ENCODE measurements at regions not wholly inside any gene's neighbourhood (a gene's known extent, or its start where the extent isn't known, plus 50 kb on each side); places are given as distances from the start of the nearest gene placed in this dataset.

DNA sequence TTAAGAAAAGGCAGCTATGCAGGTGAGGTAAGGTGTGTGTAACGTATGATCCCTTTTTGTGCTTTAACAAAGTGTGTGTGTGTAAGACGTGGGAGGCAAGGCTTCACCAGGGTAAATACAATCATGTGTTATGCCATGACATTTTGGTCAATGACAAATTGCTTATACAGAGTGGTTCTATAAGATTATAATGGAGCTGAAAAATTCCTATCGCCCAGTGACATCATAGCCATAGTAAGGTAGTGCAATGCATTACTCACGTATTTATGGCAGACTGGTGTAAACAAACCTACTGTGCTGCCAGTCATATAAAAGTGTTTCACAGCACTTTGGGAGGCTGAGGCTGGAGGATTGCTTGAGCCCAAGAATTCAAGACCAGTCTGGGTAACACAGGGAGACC is 60.2 kb upstream of the LCTL start:
- no peaks in the 10 kb centered on the region for H3K36me3 ChIP-seq (ENCODE audit: control insufficient read depth in 1 of 2, insufficient read depth in 2 of 2, low read length in 2 of 2)
- no peaks in the 10 kb centered on the region for H3K27me3 ChIP-seq (ENCODE audit: insufficient read depth, low read length)
- H3K79me2 ChIP-seq (ENCODE audit: insufficient read depth, low read length) = no peaks in the 10 kb centered on the region
- no peak overlapping the region for H3K4me2 ChIP-seq (ENCODE audit: low read length)
- intact Hi-C loops (cut with micrococcal nuclease) = no loop called here
- CTCF ChIA-PET = no interaction called here
- POLR2A ChIA-PET = no interaction called here
- H3K27ac ChIP-seq (ENCODE audit: low read depth, low read length) = no peak overlapping the region
- H4K20me1 ChIP-seq (ENCODE audit: insufficient read depth) = no peaks in the 10 kb centered on the region
- H3K9me3 ChIP-seq (ENCODE audit: control insufficient read depth in 1 of 2, insufficient read depth in 1 of 2, low read depth in 1 of 2, low read length in 2 of 2) = no peaks in the 10 kb centered on the region
- H2AFZ ChIP-seq (ENCODE audit: low read depth, low read length, poor library complexity, severe bottlenecking) = no peak overlapping the region
- no peak overlapping the region for H3K4me3 ChIP-seq (replicated peaks in 1 of 2; ENCODE audit: low read depth in 1 of 2, low read length in 2 of 2)
- H3K4me1 ChIP-seq (ENCODE audit: control insufficient read depth in 1 of 2, insufficient read depth in 2 of 2, low read length in 2 of 2) = no peaks in the 10 kb centered on the region
- DNase-seq (ENCODE audit: low read depth, low spot score) (no peak), ATAC-seq (no peak)
- no peak overlapping the region for H3K9ac ChIP-seq (ENCODE audit: low read length)
- RAD21 ChIA-PET (ENCODE audit: low non-redundant PET in 1 of 2, low total read pairs in 2 of 2, uncharacterized antibody in 2 of 2, unreplicated experiment in 2 of 2) = no interaction called here
- BruUV-seq (replicated peaks) = no TSS peak
- TF ChIP-seq FOSL1 (IDR thresholded peaks at IDR 0.05; ENCODE audit: low read depth) = no peak
- no peak for TF ChIP-seq ZFX (IDR thresholded peaks at IDR 0.05)
- TF ChIP-seq POLR2A (IDR thresholded peaks at IDR 0.05; ENCODE audit: borderline replicate concordance, extremely low read depth, insufficient read depth, insufficient read length) = no peak
- TF ChIP-seq EZH2phosphoT487 (IDR thresholded peaks at IDR 0.05; ENCODE audit: borderline replicate concordance) = no peak
- no peak for TF ChIP-seq SP1 (IDR thresholded peaks at IDR 0.05; ENCODE audit: low read depth)
- no peak for TF ChIP-seq SIN3A (IDR thresholded peaks at IDR 0.05; ENCODE audit: low read depth)
- TF ChIP-seq, protein P1, sequence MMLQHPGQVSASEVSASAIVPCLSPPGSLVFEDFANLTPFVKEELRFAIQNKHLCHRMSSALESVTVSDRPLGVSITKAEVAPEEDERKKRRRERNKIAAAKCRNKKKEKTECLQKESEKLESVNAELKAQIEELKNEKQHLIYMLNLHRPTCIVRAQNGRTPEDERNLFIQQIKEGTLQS (IDR thresholded peaks at IDR 0.05) = no peak
- no peak for TF ChIP-seq EZH2 (IDR thresholded peaks at IDR 0.05)
- H3K9me2 ChIP-seq (ENCODE audit: insufficient read depth) = no peaks in the 10 kb centered on the region

DNA sequence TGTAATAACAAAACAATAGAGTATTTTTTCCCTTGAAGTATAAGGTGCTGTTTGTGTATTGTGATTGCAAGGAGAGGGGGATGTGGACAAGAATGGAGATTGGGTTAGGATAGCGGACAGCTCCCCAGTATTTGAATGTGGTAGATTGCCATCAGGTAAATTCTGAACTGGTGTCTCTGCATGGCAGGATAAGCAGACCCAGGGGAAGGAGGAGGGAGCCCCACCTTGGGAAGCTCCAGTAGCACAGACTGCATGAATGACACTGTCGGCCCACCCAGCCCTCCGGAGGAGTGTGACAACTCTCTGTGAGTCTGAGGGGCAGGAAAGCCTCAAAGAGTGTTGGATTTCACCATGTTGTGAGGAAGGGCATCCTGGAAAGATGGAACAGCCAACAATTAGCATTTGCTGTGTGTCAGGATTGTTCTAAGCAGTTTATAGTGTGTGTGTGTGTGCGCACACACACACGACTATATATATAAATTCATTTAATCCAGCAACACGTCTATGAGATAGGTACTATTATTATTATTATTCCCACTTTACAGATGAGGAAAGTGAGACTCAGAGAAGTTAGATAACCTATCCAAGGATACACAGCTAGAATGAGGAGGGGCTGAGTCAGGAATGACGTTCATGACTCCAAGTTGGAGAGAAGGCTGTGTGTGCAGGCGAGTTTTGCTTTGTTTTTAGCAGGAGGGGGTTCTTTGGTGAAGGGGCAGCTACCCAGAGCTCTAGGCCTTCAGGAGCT is 63.4 kb upstream of the LCTL start:
- Histone ChIP-seq H3K4me2 (ENCODE audit: low read length) (no peak overlapping the region), H3K9me3 (ENCODE audit: control insufficient read depth in 1 of 2, insufficient read depth in 1 of 2, low read depth in 1 of 2, low read length in 2 of 2) (no peaks in the 10 kb centered on the region), H3K79me2 (ENCODE audit: insufficient read depth, low read length) (no peaks in the 10 kb centered on the region), H2AFZ (ENCODE audit: low read depth, low read length, poor library complexity, severe bottlenecking) (no peak overlapping the region), H3K9me2 (ENCODE audit: insufficient read depth) (no peaks in the 10 kb centered on the region), H3K36me3 (ENCODE audit: control insufficient read depth in 1 of 2, insufficient read depth in 2 of 2, low read length in 2 of 2) (no peaks in the 10 kb centered on the region), H3K27me3 (ENCODE audit: insufficient read depth, low read length) (no peaks in the 10 kb centered on the region), H4K20me1 (ENCODE audit: insufficient read depth) (no peaks in the 10 kb centered on the region), H3K9ac (ENCODE audit: low read length) (no peak overlapping the region), H3K4me3 (replicated peaks in 1 of 2; ENCODE audit: low read depth in 1 of 2, low read length in 2 of 2) (no peak overlapping the region), H3K4me1 (ENCODE audit: control insufficient read depth in 1 of 2, insufficient read depth in 2 of 2, low read length in 2 of 2) (no peaks in the 10 kb centered on the region), H3K27ac (ENCODE audit: low read depth, low read length) (no peak overlapping the region)
- intact Hi-C loops (cut with micrococcal nuclease) = no loop called here
- CTCF ChIA-PET = interaction anchor here (1.8 kb wide), 1 partner anchor 10 kb away, joined by 6 read pairs; no protein-coding TSS in a partner anchor
- DNase-seq (ENCODE audit: low read depth, low spot score) (no peak), ATAC-seq (no peak)
- no TSS peak for BruUV-seq (replicated peaks)
- RAD21 ChIA-PET (ENCODE audit: low non-redundant PET in 1 of 2, low total read pairs in 2 of 2, uncharacterized antibody in 2 of 2, unreplicated experiment in 2 of 2) = no interaction called here
- POLR2A ChIA-PET = no interaction called here
- TF ChIP-seq POLR2AphosphoS5 (IDR thresholded peaks at IDR 0.05; ENCODE audit: low read depth, low read length) (no peak), SRF (IDR thresholded peaks at IDR 0.05; ENCODE audit: low read depth) (no peak), ZNF274 (IDR thresholded peaks at IDR 0.05; ENCODE audit: low read depth, low read length) (no peak), YY1 (IDR thresholded peaks at IDR 0.05; ENCODE audit: extremely low read depth, insufficient replicate concordance, low read depth, low read length) (no peak), FOSL1 (IDR thresholded peaks at IDR 0.05; ENCODE audit: low read depth) (no peak), TCF7L2 (IDR thresholded peaks at IDR 0.05; ENCODE audit: borderline replicate concordance, extremely low read depth, insufficient read depth, insufficient read length) (no peak), SIN3A (IDR thresholded peaks at IDR 0.05; ENCODE audit: low read depth) (no peak)
- TF ChIP-seq, protein P2, sequence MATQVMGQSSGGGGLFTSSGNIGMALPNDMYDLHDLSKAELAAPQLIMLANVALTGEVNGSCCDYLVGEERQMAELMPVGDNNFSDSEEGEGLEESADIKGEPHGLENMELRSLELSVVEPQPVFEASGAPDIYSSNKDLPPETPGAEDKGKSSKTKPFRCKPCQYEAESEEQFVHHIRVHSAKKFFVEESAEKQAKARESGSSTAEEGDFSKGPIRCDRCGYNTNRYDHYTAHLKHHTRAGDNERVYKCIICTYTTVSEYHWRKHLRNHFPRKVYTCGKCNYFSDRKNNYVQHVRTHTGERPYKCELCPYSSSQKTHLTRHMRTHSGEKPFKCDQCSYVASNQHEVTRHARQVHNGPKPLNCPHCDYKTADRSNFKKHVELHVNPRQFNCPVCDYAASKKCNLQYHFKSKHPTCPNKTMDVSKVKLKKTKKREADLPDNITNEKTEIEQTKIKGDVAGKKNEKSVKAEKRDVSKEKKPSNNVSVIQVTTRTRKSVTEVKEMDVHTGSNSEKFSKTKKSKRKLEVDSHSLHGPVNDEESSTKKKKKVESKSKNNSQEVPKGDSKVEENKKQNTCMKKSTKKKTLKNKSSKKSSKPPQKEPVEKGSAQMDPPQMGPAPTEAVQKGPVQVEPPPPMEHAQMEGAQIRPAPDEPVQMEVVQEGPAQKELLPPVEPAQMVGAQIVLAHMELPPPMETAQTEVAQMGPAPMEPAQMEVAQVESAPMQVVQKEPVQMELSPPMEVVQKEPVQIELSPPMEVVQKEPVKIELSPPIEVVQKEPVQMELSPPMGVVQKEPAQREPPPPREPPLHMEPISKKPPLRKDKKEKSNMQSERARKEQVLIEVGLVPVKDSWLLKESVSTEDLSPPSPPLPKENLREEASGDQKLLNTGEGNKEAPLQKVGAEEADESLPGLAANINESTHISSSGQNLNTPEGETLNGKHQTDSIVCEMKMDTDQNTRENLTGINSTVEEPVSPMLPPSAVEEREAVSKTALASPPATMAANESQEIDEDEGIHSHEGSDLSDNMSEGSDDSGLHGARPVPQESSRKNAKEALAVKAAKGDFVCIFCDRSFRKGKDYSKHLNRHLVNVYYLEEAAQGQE (IDR thresholded peaks at IDR 0.05; ENCODE audit: low read depth) = no peak
- TF ChIP-seq, protein P3, sequence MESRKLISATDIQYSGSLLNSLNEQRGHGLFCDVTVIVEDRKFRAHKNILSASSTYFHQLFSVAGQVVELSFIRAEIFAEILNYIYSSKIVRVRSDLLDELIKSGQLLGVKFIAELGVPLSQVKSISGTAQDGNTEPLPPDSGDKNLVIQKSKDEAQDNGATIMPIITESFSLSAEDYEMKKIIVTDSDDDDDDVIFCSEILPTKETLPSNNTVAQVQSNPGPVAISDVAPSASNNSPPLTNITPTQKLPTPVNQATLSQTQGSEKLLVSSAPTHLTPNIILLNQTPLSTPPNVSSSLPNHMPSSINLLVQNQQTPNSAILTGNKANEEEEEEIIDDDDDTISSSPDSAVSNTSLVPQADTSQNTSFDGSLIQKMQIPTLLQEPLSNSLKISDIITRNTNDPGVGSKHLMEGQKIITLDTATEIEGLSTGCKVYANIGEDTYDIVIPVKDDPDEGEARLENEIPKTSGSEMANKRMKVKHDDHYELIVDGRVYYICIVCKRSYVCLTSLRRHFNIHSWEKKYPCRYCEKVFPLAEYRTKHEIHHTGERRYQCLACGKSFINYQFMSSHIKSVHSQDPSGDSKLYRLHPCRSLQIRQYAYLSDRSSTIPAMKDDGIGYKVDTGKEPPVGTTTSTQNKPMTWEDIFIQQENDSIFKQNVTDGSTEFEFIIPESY (IDR thresholded peaks at IDR 0.05; ENCODE audit: extremely low read depth, insufficient replicate concordance, low read length) = no peak
